ENCODE measurements at regions not wholly inside any gene's neighbourhood (a gene's known extent, or its start where the extent isn't known, plus 50 kb on each side); places are given as distances from the start of the nearest gene placed in this dataset.
"Not testable (repeated sequence)": the region's sequence is repeated elsewhere in the genome, so short reads cannot be mapped to it uniquely, and the experiment has no call there.

DNA sequence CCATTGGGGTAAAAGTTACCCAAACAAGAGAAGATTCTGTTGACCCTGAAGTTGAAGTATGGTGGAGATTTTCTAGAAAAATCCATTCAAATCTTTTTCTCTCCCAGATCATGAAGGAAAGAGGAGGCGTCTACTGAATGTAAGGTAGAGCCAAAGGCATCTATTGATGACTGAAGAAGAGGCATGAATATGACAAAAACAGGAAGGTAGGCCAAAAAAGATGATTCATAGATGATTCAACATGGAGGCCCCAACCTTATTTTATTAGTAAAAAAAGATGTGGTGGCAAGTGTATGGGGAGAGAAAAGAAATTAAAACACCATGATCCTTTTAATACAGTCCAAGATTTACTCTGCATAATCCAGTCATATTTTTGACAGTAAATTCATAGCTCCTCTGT is 49.9 kb upstream of the PAX8 start:
- TF ChIP-seq ZFX (IDR thresholded peaks at IDR 0.05); CTCF (conservative IDR thresholded peaks at IDR 0.05): not testable (repeated sequence)

Measured in C4-2B (cell line).